ENCODE measurements at regions not wholly inside any gene's neighbourhood (a gene's known extent, or its start where the extent isn't known, plus 50 kb on each side); places are given as distances from the start of the nearest gene placed in this dataset.

GRCh38 chr22:45083659-45084305 lies 74.0 kb upstream of the PHF21B start:
- peaks cover 0 to 9% of the 10 kb centered on the region in 2 experiments; a peak in 3 of 5 replicates for H3K27me3 ChIP-seq (ENCODE audit: control insufficient read depth in 2 of 2, insufficient read depth in 2 of 2, low read length in 2 of 2)
- ATAC-seq (no peak), FAIRE-seq (no peak), DNase-seq (ENCODE audit: extremely low read depth in 1 of 4, low spot score in 3 of 4) (no peak)
- CTCF ChIA-PET (ENCODE audit: low intra/inter-chr PET ratio) = no interaction called here
- H2AFZ ChIP-seq (ENCODE audit: low read depth, low read length) = no peak overlapping the region
- H3K36me3 ChIP-seq (ENCODE audit: control insufficient read depth, insufficient read depth, low read length) = no peaks in the 10 kb centered on the region
- H3K4me1 ChIP-seq (replicated peaks in 1 of 2; ENCODE audit: control insufficient read depth in 2 of 2, insufficient read depth in 2 of 2, low read length in 2 of 2) = no peaks in the 10 kb centered on the region
- H3K79me2 ChIP-seq (ENCODE audit: control insufficient read depth, insufficient read depth, low read length) = no peaks in the 10 kb centered on the region
- in situ Hi-C loops (cut with MboI) (no loop called here), intact Hi-C loops (cut with micrococcal nuclease) (no loop called here)
- H3K9me1 ChIP-seq (ENCODE audit: control insufficient read depth, insufficient read depth, low read length) = no peaks in the 10 kb centered on the region
- no peak overlapping the region for H3K9ac ChIP-seq (ENCODE audit: insufficient read depth in 1 of 2, low read depth in 2 of 2, low read length in 2 of 2)
- H3K27ac ChIP-seq (ENCODE audit: extremely low read depth, low read depth, low read length) = no peak overlapping the region
- no peaks in the 10 kb centered on the region for H4K20me1 ChIP-seq (replicated peaks; ENCODE audit: control insufficient read depth, insufficient read depth, low read length)
- POLR2A ChIA-PET = no interaction called here
- no peaks in the 10 kb centered on the region for H3K9me3 ChIP-seq (replicated peaks; ENCODE audit: control insufficient read depth, insufficient read depth, low read depth, low read length)
- BruUV-seq (replicated peaks) = no TSS peak
- WGBS (ENCODE audit: insufficient coverage, low coverage, missing lambda C conversion rate) = 2% methylated on average over 6 of the region's 6 CpGs
- no peak overlapping the region for H3K4me3 ChIP-seq
- H3K4me2 ChIP-seq (ENCODE audit: insufficient read depth, low read length) = no peak overlapping the region
- TF ChIP-seq NRF1 (conservative IDR thresholded peaks at IDR 0.05 in 1 of 2, IDR thresholded peaks at IDR 0.05 in 1 of 2) (no peak), FOSL1 (tag; conservative IDR thresholded peaks at IDR 0.05) (peak; percentile 49; the same call in 1 of the 2 replicates)

DNA sequence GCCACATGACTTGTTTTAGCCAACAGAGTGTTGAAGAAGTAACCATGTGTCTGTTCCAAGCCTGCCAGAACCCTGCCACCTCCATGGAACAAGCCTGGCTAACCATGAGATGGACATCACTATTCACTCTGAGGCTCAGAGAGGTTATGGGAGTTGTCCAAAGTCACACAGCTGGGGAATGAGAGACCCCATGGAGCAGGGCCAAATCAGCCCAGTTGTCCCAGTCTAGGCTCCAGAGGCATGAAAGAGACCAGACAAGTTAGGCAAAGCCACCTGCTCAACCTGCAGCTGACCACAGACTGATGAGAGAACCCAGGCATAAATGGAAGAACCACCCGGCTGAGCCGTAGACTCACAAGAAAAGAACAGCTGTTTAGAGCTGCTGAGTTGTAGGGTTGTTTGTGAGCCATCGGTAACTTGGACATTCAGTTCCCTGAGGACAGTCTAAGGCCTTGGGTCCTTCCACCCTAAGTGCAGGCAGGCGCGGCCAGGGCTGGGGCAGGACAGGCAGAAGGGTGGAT lies 74.7 kb upstream of the PHF21B start:
- Histone ChIP-seq H3K4me3 (no peak overlapping the region), H3K4me2 (ENCODE audit: insufficient read depth, low read length) (no peak overlapping the region), H3K36me3 (ENCODE audit: control insufficient read depth, insufficient read depth, low read length) (no peaks in the 10 kb centered on the region), H2AFZ (ENCODE audit: low read depth, low read length) (no peak overlapping the region), H3K27ac (ENCODE audit: extremely low read depth, low read depth, low read length) (no peak overlapping the region), H3K9me1 (ENCODE audit: control insufficient read depth, insufficient read depth, low read length) (no peaks in the 10 kb centered on the region), H3K4me1 (replicated peaks in 1 of 2; ENCODE audit: control insufficient read depth in 2 of 2, insufficient read depth in 2 of 2, low read length in 2 of 2) (no peaks in the 10 kb centered on the region), H3K27me3 (ENCODE audit: control insufficient read depth in 2 of 2, insufficient read depth in 2 of 2, low read length in 2 of 2) (peaks cover 0 to 8% of the 10 kb centered on the region in 2 experiments; a peak in 4 of 5 replicates), H3K9ac (ENCODE audit: insufficient read depth in 1 of 2, low read depth in 2 of 2, low read length in 2 of 2) (no peak overlapping the region), H3K79me2 (ENCODE audit: control insufficient read depth, insufficient read depth, low read length) (no peaks in the 10 kb centered on the region), H3K9me3 (replicated peaks; ENCODE audit: control insufficient read depth, insufficient read depth, low read depth, low read length) (no peaks in the 10 kb centered on the region), H4K20me1 (replicated peaks; ENCODE audit: control insufficient read depth, insufficient read depth, low read length) (no peaks in the 10 kb centered on the region)
- TF ChIP-seq RBM25 (IDR thresholded peaks at IDR 0.05; ENCODE audit: low read depth, low read length, severe bottlenecking) (peak; percentile 24), RNF219 (CRISPR knock-in tag; IDR thresholded peaks at IDR 0.05) (no peak)
- intact Hi-C loops (cut with micrococcal nuclease) (no loop called here), in situ Hi-C loops (cut with MboI) (no loop called here)
- ChIA-PET POLR2A (no interaction called here), CTCF (ENCODE audit: low intra/inter-chr PET ratio) (no interaction called here)
- DNase-seq (ENCODE audit: extremely low read depth in 1 of 4, low spot score in 3 of 4) = no peak
- 5% methylated on average over 4 of the region's 5 CpGs for WGBS (ENCODE audit: insufficient coverage, low coverage, missing lambda C conversion rate)
- BruUV-seq (replicated peaks) = no TSS peak
- no peak for ATAC-seq
- no peak for FAIRE-seq
